Mucosa of rectum (tissue), 2 donors: ENCODE measurements at regions not wholly inside any gene's neighbourhood (a gene's known extent, or its start where the extent isn't known, plus 50 kb on each side); places are given as distances from the start of the nearest gene placed in this dataset.
"Not testable (repeated sequence)": the region's sequence is repeated elsewhere in the genome, so short reads cannot be mapped to it uniquely, and the experiment has no call there.

Experiments used
- H3K27ac ChIP-seq, 2 donors: one replicate each; pipeline ENCODE4 v1.7.0; 2013; ENCODE audit warnings: inconsistent platforms in 2 of 2, low read depth in 2 of 2, low read length in 2 of 2
- H3K27me3 ChIP-seq, 2 donors: one replicate each; pipeline ENCODE4 v1.7.0; 2013; ENCODE audit warnings: low read length in 2 of 2; ENCODE audit not compliant: control insufficient read depth in 2 of 2, insufficient read depth in 2 of 2
- H3K36me3 ChIP-seq, 2 donors: one replicate each; pipeline ENCODE4 v1.7.0; 2013; ENCODE audit warnings: low read length in 2 of 2; ENCODE audit not compliant: control insufficient read depth in 2 of 2, insufficient read depth in 2 of 2
- H3K4me1 ChIP-seq, 2 donors: one replicate each; pipeline ENCODE4 v1.7.0; 2013; ENCODE audit warnings: low read length in 2 of 2, mild to moderate bottlenecking in 1 of 2; ENCODE audit not compliant: control insufficient read depth in 2 of 2, insufficient read depth in 2 of 2
- H3K4me3 ChIP-seq, 2 donors: one replicate each; pipeline ENCODE4 v1.7.0; 2013; ENCODE audit warnings: low read length in 2 of 2
- H3K9ac ChIP-seq, 2 donors: one replicate each; pipeline ENCODE4 v1.7.0; 2013; ENCODE audit warnings: low read length in 2 of 2, low read depth in 1 of 2, mild to moderate bottlenecking in 1 of 2
- H3K9me3 ChIP-seq, 2 donors: one replicate each; pipeline ENCODE4 v1.7.0; 2013; ENCODE audit warnings: low read length in 2 of 2; ENCODE audit not compliant: control insufficient read depth in 2 of 2
- donor health status: healthy.
- donor health status: Normal muscosa, but diverticular disease.

GRCh38 chr17:34038786-34039185 is 216.3 kb upstream of the CCL2 start:
- not testable (repeated sequence) for H3K9me3 ChIP-seq, H3K27ac ChIP-seq, H3K4me3 ChIP-seq, H3K36me3 ChIP-seq, H3K9ac ChIP-seq, H3K4me1 ChIP-seq, H3K27me3 ChIP-seq

- H3K9ac ChIP-seq, H3K4me1 ChIP-seq, H3K27ac ChIP-seq, H3K4me3 ChIP-seq, H3K36me3 ChIP-seq, H3K9me3 ChIP-seq, H3K27me3 ChIP-seq: not testable (repeated sequence)
Observed at GRCh38 chr17:34039213-34039612, 215.9 kb upstream of the CCL2 start.

DNA sequence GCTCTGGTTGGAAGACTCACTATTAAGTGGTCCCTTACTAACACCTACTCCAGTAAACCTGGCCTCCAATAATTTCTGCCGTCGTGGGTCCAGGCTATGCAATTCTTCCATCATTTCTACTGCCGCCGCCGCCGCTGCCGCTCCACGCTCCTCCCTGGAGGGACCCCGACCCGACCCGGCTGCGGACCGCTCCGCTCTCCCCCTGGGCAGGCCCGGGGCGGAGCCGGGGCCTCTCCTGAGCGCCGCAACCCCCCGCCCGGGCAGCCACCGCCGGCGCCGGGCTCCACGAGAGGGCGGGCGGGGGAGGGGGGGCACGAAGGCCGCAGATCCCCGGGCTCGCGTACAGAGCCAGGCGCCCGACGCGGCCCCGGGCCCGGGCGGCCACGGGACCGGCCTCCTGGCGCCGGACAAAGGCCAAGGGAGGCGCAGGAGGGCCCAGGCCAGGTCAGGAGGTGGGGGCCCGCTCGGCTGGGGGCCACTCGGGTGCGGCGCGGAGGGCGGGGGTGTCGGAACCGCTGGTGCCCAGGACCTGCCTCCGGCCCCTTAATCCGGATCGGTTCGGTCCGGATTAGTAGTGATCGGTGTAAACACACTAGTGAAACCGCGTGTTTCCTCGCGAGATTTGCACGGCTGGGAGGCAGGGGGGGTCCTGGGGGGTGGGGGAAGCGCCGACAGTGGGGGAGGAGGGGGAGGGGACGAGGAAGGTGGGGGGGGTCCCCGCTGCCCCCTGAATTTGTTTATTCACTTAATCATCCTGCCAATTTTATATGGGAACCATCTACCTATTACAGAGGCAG is 215.1 kb upstream of the CCL2 start:
- not testable (repeated sequence) for H3K9me3 ChIP-seq, H3K27ac ChIP-seq, H3K4me3 ChIP-seq, H3K9ac ChIP-seq, H3K27me3 ChIP-seq, H3K36me3 ChIP-seq, H3K4me1 ChIP-seq

GRCh38 chr17:34045990-34046389 is 209.1 kb upstream of the CCL2 start:
- H3K4me3 ChIP-seq = no peak overlapping the region
- H3K4me1 ChIP-seq = no peaks in the 10 kb centered on the region
- no peaks in the 10 kb centered on the region for H3K27me3 ChIP-seq
- H3K27ac ChIP-seq = no peak overlapping the region
- no peaks in the 10 kb centered on the region for H3K9me3 ChIP-seq
- no peak overlapping the region for H3K9ac ChIP-seq
- H3K36me3 ChIP-seq = no peaks in the 10 kb centered on the region

DNA sequence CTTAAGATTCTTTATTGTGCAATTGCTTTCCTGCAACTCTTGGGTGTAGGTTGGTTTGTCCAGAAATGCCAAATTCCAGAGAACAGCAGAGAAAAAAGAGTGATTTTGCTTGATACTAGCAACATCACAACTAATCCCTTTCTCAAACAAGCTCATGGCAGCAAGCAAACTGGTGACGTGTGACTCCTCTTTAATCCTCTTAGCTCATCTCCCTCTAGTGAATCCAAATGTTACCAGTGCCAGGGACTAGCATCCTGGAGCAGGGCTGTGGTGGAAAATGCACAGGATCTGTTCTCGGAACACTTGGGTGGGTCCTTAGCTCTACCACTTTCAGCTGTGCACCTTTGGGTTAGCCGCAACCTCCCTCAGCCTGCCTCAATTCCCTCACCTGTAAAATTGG is 204.0 kb upstream of the CCL2 start:
- Histone ChIP-seq H3K9me3 (no peaks in the 10 kb centered on the region), H3K36me3 (no peaks in the 10 kb centered on the region), H3K9ac (no peak overlapping the region), H3K27ac (no peak overlapping the region), H3K4me3 (no peak overlapping the region), H3K4me1 (no peaks in the 10 kb centered on the region), H3K27me3 (no peaks in the 10 kb centered on the region)

DNA sequence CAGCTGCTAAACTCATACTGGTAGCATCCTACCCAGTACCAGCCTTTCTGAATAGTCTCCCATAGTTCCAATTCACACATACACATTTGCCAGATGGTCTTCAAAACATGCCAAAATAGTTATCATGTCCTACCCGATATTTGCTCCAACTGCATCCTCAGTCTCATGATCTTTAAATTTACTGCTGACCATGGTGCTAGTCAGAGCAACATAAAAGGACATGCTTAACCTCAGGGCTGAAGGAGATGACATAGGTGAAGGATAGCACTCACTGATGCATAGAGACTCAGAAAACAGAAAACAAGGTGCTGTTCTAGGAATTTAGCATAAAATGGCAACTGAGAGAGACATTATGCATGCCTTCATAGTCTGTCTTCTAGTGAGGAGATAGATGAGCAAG is 200.6 kb upstream of the CCL2 start:
- Histone ChIP-seq H3K4me1 (no peaks in the 10 kb centered on the region), H3K27me3 (peaks cover 0 to 4% of the 10 kb centered on the region in 2 donors), H3K9me3 (no peaks in the 10 kb centered on the region)

GRCh38 chr17:34055606-34056005 is 199.5 kb upstream of the CCL2 start:
- Histone ChIP-seq H3K9me3 (no peaks in the 10 kb centered on the region), H3K36me3 (no peaks in the 10 kb centered on the region), H3K27ac (no peak overlapping the region), H3K4me1 (no peaks in the 10 kb centered on the region), H3K9ac (no peak overlapping the region), H3K27me3 (peaks cover 0 to 4% of the 10 kb centered on the region in 2 donors), H3K4me3 (no peak overlapping the region)

More for the DNA sequence above, 200.6 kb upstream of the CCL2 start:
- Histone ChIP-seq H3K9ac (no peak overlapping the region), H3K4me3 (no peak overlapping the region), H3K27ac (no peak overlapping the region), H3K36me3 (no peaks in the 10 kb centered on the region)

DNA sequence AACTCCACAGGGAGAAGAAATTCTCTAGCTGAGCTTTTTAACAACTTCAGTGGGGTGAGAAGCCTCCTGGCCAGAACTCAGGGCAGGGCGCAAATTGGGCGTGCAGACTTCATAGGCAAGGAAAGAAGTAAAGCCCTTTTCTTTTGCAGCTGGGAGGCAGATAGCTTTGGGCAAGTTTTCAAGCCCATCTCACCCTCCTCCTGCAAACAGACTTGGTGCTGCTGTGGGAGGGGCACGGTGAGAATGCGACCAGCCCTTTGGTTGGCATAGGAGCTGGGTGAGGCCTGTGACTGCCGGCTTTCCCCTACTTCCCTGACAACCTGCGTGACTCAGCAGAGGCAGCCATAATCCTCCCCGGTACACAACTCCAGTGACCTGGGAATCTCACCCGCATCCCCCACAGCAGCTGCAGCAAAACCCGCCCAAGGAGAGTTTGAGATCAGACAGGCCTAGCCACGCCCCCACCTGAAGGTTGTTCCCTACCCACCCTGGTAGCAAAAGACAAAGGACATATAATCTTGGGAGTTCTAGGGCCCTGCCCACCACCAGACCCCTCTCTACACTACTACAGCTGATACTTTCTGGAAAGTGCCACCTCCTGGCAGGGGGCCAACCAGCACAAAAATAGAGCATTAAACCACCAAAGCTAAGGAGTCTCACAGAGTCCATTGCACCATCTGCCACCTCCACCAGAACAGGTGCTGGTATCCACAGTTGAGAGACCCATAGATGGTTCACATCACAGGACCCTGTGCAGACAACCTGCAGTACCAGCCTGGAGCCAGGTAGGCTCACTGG is 195.5 kb upstream of the CCL2 start:
- Histone ChIP-seq H3K4me3 (no peak overlapping the region), H3K9ac (no peak overlapping the region), H3K4me1 (no peaks in the 10 kb centered on the region), H3K36me3 (no peaks in the 10 kb centered on the region), H3K27me3 (peaks cover 0 to 4% of the 10 kb centered on the region in 2 donors), H3K27ac (no peak overlapping the region), H3K9me3 (no peaks in the 10 kb centered on the region)

DNA sequence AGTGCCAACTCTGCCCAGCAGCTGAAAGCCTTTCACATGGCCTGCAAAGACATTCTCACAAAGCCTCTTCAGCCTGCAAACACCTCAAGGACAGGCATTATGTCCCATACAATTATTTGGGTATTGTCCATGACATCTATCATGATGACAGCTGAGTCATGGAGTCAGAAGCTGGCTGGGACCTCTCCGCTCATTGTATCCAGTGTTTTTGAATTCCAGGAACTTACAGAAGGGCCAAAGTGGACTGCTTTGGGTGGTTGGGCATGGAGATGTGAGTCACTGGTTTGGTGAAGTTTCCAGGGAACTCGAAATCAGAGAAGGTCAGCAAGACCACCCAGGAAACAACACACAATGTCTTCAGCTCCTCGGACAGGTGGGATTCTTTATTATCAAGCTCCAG is 188.6 kb upstream of the CCL2 start:
- Histone ChIP-seq H3K9me3 (no peaks in the 10 kb centered on the region), H3K4me1 (no peaks in the 10 kb centered on the region), H3K4me3 (no peak overlapping the region), H3K36me3 (no peaks in the 10 kb centered on the region), H3K27me3 (no peaks in the 10 kb centered on the region), H3K9ac (no peak overlapping the region), H3K27ac (no peak overlapping the region)

GRCh38 chr17:34067011-34067410 is 188.1 kb upstream of the CCL2 start:
- Histone ChIP-seq H3K4me1 (no peaks in the 10 kb centered on the region), H3K36me3 (no peaks in the 10 kb centered on the region), H3K4me3 (no peak overlapping the region), H3K27me3 (no peaks in the 10 kb centered on the region), H3K9me3 (no peaks in the 10 kb centered on the region), H3K9ac (no peak overlapping the region), H3K27ac (no peak overlapping the region)
